ENCODE measurements at regions not wholly inside any gene's neighbourhood (a gene's known extent, or its start where the extent isn't known, plus 50 kb on each side); places are given as distances from the start of the nearest gene placed in this dataset.

GRCh38 chr11:42543844-42544419, 767.9 kb upstream of the API5 start:
- DNase-seq (ENCODE audit: low spot score) (no peak), ATAC-seq (ENCODE audit: low FRiP score) (no peak)
- TF ChIP-seq CTCF (IDR thresholded peaks at IDR 0.05) = no peak

- DNase-seq (ENCODE audit: low spot score) (no peak), ATAC-seq (ENCODE audit: low FRiP score) (no peak)
- TF ChIP-seq CTCF (IDR thresholded peaks at IDR 0.05) = no peak
Measured at GRCh38 chr11:42544726-42545125, 767.1 kb upstream of the API5 start.

GRCh38 chr11:42545954-42546353, 765.8 kb upstream of the API5 start:
- TF ChIP-seq CTCF (IDR thresholded peaks at IDR 0.05) = no peak
- no peak for ATAC-seq (ENCODE audit: low FRiP score)

GRCh38 chr11:42552786-42553185, 759.0 kb upstream of the API5 start:
- no peak for TF ChIP-seq CTCF (IDR thresholded peaks at IDR 0.05)
- DNase-seq (ENCODE audit: low spot score) (no peak), ATAC-seq (ENCODE audit: low FRiP score) (no peak)

More at GRCh38 chr11:42545954-42546353, 765.8 kb upstream of the API5 start:
- no peak for DNase-seq (ENCODE audit: low spot score)

- DNase-seq (ENCODE audit: low spot score) (no peak), ATAC-seq (ENCODE audit: low FRiP score) (no peak)
- TF ChIP-seq CTCF (IDR thresholded peaks at IDR 0.05) = no peak
Measured at GRCh38 chr11:42555190-42555589, 756.6 kb upstream of the API5 start.

GRCh38 chr11:42571131-42571877, 740.5 kb upstream of the API5 start:
- DNase-seq (ENCODE audit: low spot score) = no peak
- ATAC-seq (ENCODE audit: low FRiP score) = no peak
- TF ChIP-seq CTCF (IDR thresholded peaks at IDR 0.05) = no peak

Data from omental fat pad (tissue), 3 donors.